Duodenal mucosa (tissue), 2 donors: ENCODE measurements at regions not wholly inside any gene's neighbourhood (a gene's known extent, or its start where the extent isn't known, plus 50 kb on each side); places are given as distances from the start of the nearest gene placed in this dataset.
"Not testable (repeated sequence)": the region's sequence is repeated elsewhere in the genome, so short reads cannot be mapped to it uniquely, and the experiment has no call there.

Source experiments
- H3K27ac ChIP-seq: one replicate; pipeline ENCODE4 v1.7.0; 2013; ENCODE audit warnings: low read depth, low read length
- H3K27me3 ChIP-seq, 2 donors: one replicate each; pipeline ENCODE4 v1.7.0; 2013; ENCODE audit warnings: low read length in 2 of 2, control low read depth in 1 of 2; ENCODE audit not compliant: insufficient read depth in 2 of 2, control insufficient read depth in 1 of 2
- H3K36me3 ChIP-seq, 2 donors: one replicate each; pipeline ENCODE4 v1.7.0; 2013; ENCODE audit warnings: low read length in 2 of 2, control low read depth in 1 of 2; ENCODE audit not compliant: insufficient read depth in 2 of 2, control insufficient read depth in 1 of 2
- H3K4me1 ChIP-seq, 2 donors: one replicate each; pipeline ENCODE4 v1.7.0; 2013; ENCODE audit warnings: low read length in 2 of 2, control low read depth in 1 of 2; ENCODE audit not compliant: insufficient read depth in 2 of 2, control insufficient read depth in 1 of 2
- H3K4me3 ChIP-seq, 2 donors: one replicate each; pipeline ENCODE4 v1.7.0; 2013; ENCODE audit warnings: low read length in 2 of 2, low read depth in 1 of 2
- H3K9ac ChIP-seq, 2 donors: one replicate each; pipeline ENCODE4 v1.7.0; 2013; ENCODE audit warnings: low read length in 2 of 2, low read depth in 1 of 2
- H3K9me3 ChIP-seq, 2 donors: one replicate each; pipeline ENCODE4 v1.7.0; 2013; ENCODE audit warnings: low read length in 2 of 2, control low read depth in 1 of 2; ENCODE audit not compliant: control insufficient read depth in 1 of 2

DNA sequence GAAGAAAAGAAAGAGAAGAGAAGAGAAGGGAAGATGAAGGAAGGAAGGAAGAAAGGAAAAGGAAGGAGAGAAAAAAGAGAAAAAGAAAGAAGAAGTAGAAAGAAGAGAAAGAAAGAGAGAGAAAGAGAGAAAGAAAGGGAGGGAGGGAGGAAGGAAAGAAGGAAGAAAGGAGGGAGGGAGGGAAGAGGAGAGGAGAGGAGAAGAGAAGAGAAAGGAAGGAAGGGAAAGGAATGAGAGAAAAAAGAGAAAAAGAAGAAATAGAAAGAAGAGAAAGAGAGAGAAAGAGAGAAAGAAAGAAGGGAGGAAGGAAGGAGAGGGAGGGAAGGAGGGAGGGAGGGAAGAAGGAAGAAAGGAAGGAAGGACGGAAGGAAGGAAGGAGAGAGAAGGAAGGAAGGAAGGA lies 217.9 kb upstream of the POU1F1 start:
- no peak overlapping the region for H3K4me3 ChIP-seq
- H3K4me1 ChIP-seq, result no peaks in the 10 kb centered on the region
- no peaks in the 10 kb centered on the region for H3K36me3 ChIP-seq
- no peaks in the 10 kb centered on the region for H3K27me3 ChIP-seq
- no peak overlapping the region for H3K27ac ChIP-seq
- H3K9me3 ChIP-seq, result no peaks in the 10 kb centered on the region
- H3K9ac ChIP-seq, result no peak overlapping the region

DNA sequence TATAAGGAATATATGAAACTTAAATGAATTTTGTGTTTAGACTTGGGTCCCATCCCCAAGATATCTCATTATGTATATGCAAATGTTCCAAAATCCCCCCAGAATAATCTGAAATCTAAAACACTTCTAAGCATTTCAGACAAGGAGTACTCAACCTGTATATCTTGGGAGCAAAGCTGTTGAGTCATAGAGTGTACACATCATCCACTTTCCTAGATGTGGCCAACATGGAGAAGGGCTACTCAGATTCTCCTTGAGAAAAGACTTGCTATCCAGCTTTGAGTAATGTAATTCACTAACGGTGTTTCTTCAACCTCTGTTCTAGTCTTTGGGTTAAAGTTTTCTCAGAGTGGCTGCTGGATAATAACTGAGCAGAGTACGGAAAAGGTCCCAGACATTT lies 215.5 kb upstream of the POU1F1 start:
- Histone ChIP-seq H3K27me3 (no peaks in the 10 kb centered on the region), H3K27ac (no peak overlapping the region), H3K4me1 (no peaks in the 10 kb centered on the region), H3K9ac (no peak overlapping the region), H3K36me3 (no peaks in the 10 kb centered on the region), H3K9me3 (no peaks in the 10 kb centered on the region), H3K4me3 (no peak overlapping the region)

DNA sequence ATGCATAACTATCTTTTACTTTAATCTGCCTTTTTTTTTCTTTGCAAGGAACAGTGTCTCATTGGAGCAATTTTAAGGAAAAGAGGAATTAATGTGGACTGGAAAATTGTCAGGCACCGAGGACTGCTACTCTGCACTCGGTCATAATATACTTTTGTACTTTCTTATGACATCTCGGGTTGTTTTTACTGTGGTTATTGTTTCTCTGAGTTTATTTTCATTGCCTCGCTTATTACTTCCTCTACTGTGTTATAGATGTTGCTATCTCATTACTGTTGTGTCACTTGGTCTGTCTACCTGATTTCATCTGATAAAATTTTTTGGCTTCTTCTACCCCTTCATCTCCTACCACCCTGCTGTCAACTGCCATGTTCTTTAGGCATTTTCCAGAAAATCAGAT lies 213.5 kb upstream of the POU1F1 start:
- Histone ChIP-seq H3K4me1 (no peaks in the 10 kb centered on the region), H3K9ac (no peak overlapping the region), H3K27me3 (no peaks in the 10 kb centered on the region), H3K27ac (no peak overlapping the region), H3K36me3 (no peaks in the 10 kb centered on the region), H3K9me3 (no peaks in the 10 kb centered on the region), H3K4me3 (no peak overlapping the region)

DNA sequence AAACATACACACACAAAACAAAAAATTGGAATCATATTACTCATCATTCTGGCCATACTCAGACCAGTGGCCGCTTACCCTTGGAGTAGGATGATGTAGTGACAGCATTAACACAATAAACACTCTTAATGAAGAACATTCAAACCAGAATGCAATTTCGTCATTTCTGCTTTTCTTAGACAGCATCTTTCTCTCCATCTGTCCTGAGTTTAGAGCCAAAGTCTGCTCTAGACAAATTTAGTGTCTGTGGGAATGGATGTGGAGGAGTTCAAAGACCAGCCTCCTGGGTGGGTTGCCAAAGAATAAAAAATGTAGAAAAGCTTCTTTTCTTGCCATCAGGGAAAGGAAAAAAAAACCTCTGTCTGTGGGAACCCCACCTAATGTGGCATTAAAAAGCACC lies 212.4 kb upstream of the POU1F1 start:
- Histone ChIP-seq H3K36me3 (no peaks in the 10 kb centered on the region), H3K4me1 (no peaks in the 10 kb centered on the region), H3K9ac (no peak overlapping the region), H3K9me3 (no peaks in the 10 kb centered on the region), H3K4me3 (no peak overlapping the region), H3K27me3 (no peaks in the 10 kb centered on the region), H3K27ac (no peak overlapping the region)

DNA sequence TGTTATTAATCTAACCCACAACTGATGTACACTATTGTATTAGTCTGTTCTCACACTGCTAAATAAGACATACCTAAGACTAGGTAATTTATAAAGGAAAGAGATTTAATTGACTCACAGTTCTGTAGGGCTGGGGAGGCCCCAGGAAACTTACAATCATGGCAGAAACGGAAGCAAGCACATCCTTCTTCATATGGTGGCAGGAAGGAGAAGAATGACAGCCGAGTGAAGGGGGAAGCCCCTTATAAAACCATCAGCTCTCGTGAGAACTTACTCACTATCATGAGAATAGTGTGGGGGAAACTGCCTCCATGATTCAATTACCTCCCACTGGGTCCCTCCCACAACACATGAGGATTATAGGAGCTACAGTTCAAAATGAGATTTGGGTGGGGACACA lies 210.3 kb upstream of the POU1F1 start:
- H3K4me1 ChIP-seq, H3K9me3 ChIP-seq, H3K27me3 ChIP-seq, H3K36me3 ChIP-seq, H3K9ac ChIP-seq, H3K27ac ChIP-seq, H3K4me3 ChIP-seq: not testable (repeated sequence)

DNA sequence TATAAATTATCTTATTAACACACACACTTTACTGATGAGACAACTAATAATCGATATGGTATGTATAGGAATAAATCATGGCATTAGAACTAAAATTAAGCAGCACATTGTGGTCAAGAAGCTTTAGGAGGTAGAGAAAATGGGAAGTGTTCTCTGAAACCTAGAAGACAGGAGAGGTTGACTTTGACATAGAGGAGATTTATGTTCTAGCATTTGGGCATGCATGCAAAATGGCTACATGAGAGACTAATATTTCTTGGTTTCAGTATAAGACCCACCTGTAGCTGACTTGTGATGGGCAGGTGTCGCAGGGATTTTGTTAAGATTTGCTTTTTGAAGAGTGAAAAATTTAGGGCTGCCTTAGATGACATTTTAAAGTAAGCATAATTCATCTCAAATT lies 209.7 kb upstream of the POU1F1 start:
- no peaks in the 10 kb centered on the region for H3K4me1 ChIP-seq
- no peaks in the 10 kb centered on the region for H3K27me3 ChIP-seq
- H3K4me3 ChIP-seq, result no peak overlapping the region
- H3K9me3 ChIP-seq, result no peaks in the 10 kb centered on the region
- no peak overlapping the region for H3K27ac ChIP-seq
- H3K9ac ChIP-seq, result no peak overlapping the region
- no peaks in the 10 kb centered on the region for H3K36me3 ChIP-seq

DNA sequence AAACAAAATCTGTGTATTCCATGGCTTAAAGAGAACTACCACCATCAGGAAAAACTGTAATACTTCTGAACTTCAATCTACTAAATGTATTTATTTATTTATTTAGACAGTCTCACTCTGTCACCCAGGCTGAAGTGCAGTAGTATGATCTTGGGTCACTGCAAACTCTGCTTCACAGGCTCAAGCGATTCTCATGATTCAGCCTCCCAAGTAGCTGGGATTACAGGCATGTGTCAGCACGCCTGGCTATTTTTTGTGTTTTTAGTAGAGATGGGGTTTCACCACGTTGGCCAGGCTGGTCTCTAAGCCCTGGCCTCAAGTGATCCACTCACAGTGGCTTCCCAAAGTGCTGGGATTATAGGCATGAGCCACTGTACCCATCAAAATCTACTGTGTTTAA lies 202.3 kb upstream of the POU1F1 start:
- H3K4me1 ChIP-seq, result no peaks in the 10 kb centered on the region
- no peak overlapping the region for H3K4me3 ChIP-seq
- H3K27ac ChIP-seq, result no peak overlapping the region
- H3K9me3 ChIP-seq, result no peaks in the 10 kb centered on the region
- no peaks in the 10 kb centered on the region for H3K36me3 ChIP-seq
- H3K9ac ChIP-seq, result no peak overlapping the region
- H3K27me3 ChIP-seq, result no peaks in the 10 kb centered on the region

DNA sequence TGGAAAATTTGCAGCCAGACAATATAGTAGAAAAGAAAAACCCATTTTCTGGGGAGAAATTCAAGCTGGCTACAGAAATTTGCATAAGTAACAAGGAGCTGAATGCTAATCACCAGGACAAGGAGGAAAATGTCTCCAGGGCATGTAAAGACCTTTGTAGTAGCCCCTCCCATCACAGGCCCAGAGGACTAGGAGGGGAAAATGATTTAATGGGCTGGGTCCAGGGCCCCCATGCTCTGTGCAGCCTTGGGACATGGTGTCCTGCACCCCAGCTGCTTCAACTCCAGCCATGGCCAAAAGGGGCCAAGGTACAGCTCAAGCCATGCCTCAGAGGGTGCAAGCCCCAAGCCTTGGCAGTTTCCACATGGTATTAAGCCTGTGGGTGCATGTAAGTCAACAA lies 197.6 kb upstream of the POU1F1 start:
- no peak overlapping the region for H3K9ac ChIP-seq
- H3K9me3 ChIP-seq, result no peaks in the 10 kb centered on the region
- H3K27ac ChIP-seq, result no peak overlapping the region
- no peak overlapping the region for H3K4me3 ChIP-seq
- no peaks in the 10 kb centered on the region for H3K36me3 ChIP-seq
- no peaks in the 10 kb centered on the region for H3K4me1 ChIP-seq
- H3K27me3 ChIP-seq, result no peaks in the 10 kb centered on the region

DNA sequence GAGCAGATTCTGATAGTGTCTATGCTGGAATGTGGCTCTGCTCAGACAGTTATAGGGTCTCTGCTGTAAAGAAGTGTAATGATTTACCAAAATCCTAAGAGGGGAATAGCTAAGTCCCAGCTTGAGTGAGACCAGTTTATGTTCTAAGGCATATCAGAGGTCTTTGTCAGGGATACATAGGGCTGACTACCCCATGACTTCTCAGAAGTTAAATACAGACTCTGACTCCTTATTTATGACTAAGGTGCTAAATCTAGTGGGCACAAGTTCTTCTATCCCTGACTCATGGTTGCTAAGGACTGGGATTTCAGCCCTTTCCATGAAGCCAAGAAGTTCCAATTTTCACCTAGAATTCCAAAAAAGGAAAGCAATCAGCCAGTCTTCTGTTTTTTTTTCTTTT lies 192.6 kb upstream of the POU1F1 start:
- H3K9me3 ChIP-seq, result no peaks in the 10 kb centered on the region

DNA sequence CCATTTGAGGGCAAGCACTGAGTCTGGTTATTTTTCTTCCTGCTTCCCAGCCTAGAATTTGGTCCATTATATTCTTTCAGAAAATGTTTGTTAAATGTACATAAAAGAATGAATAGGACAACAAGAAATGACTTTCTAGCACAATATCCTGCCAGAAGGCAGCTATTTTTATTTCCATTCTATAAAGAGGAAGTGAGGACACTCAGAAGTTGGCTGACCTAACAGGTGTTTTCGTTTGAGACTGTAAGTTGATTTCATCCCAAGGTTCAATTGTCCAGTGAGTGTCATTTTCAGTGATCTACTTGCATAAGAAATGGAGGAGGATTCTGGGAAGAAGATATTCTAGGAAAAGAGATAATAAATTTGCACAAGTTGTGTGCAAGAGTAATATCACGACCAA lies 191.9 kb upstream of the POU1F1 start:
- no peak overlapping the region for H3K27ac ChIP-seq
- H3K4me3 ChIP-seq, result no peak overlapping the region
- no peaks in the 10 kb centered on the region for H3K4me1 ChIP-seq
- H3K9me3 ChIP-seq, result no peaks in the 10 kb centered on the region
- no peaks in the 10 kb centered on the region for H3K27me3 ChIP-seq
- no peaks in the 10 kb centered on the region for H3K36me3 ChIP-seq
- no peak overlapping the region for H3K9ac ChIP-seq

More for the DNA sequence above, 192.6 kb upstream of the POU1F1 start:
- no peak overlapping the region for H3K9ac ChIP-seq
- no peak overlapping the region for H3K27ac ChIP-seq
- no peaks in the 10 kb centered on the region for H3K4me1 ChIP-seq
- H3K36me3 ChIP-seq, result no peaks in the 10 kb centered on the region
- H3K4me3 ChIP-seq, result no peak overlapping the region
- H3K27me3 ChIP-seq, result no peaks in the 10 kb centered on the region

DNA sequence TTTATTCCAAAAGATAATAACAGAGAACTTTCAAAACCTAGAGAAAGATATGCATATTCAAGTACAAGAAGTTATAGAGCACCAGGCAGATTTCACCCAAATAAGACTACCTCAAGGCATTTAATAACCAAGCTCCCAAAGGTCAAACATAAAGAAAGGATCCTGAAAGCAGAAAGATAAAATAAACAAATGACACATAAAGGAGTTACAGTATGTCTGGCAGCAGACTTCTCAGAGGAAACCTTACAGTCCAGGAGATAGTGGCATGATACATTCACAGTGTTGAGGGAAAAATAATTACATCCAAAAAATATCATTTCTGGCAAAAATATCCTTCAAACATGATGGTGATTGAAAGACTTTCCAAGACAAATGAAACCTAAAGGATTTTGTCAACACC lies 185.8 kb upstream of the POU1F1 start:
- Histone ChIP-seq H3K4me1 (no peaks in the 10 kb centered on the region), H3K9ac (no peak overlapping the region), H3K27ac (no peak overlapping the region), H3K4me3 (no peak overlapping the region), H3K36me3 (no peaks in the 10 kb centered on the region), H3K27me3 (no peaks in the 10 kb centered on the region), H3K9me3 (no peaks in the 10 kb centered on the region)
